PC-3 (cell line): ENCODE measurements at regions not wholly inside any gene's neighbourhood (a gene's known extent, or its start where the extent isn't known, plus 50 kb on each side); places are given as distances from the start of the nearest gene placed in this dataset.

Experiments used
- ATAC-seq: fragments of 200-7000 bp; cut with Tn5 transposase; 2 replicates; pipeline ENCODE4 v1.9.1; 2020; ENCODE audit warnings: mild to moderate bottlenecking, moderate library complexity
- BruUV-seq: library from RNA; stranded (reverse); fragments of 400-500 nt; replicated peaks from 2 replicates; lab custom pipeline; 2021; lab: Mats Ljungman, UMichigan
- CTCF ChIA-PET: fragments of 300-600 bp; sonication (Branson Sonifier 250); formaldehyde crosslinking; loops from one replicate; lab custom pipeline; 2022; ENCODE audit warnings: antibody characterized with exemption; lab: Charles Lee
- POLR2A ChIA-PET: fragments of 300-600 bp; sonication (Branson Sonifier 250); formaldehyde crosslinking; loops from one replicate; lab custom pipeline; 2022; ENCODE audit warnings: antibody characterized with exemption; ENCODE audit not compliant: unreplicated experiment; lab: Charles Lee
- DNase-seq: peaks from one replicate; pipeline ENCODE4 v3.0.0-alpha.2; 2015
- H2AFZ ChIP-seq: fragments of 300-600 bp; sonication (generic); 2 replicates; pipeline ENCODE4 v1.6.0; 2016; ENCODE audit warnings: antibody characterized with exemption, low read length
- H3F3A ChIP-seq: fragments of 300-600 bp; sonication (generic); one replicate; pipeline ENCODE4 v1.6.0; 2017; ENCODE audit warnings: antibody characterized with exemption, low read length, control low read depth, mild to moderate bottlenecking; ENCODE audit not compliant: unreplicated experiment
- H3K27ac ChIP-seq: fragments of 300-600 bp; sonication (generic); 2 replicates; pipeline ENCODE4 v1.5.1; 2016; ENCODE audit warnings: mild to moderate bottlenecking, low read length
- H3K27me3 ChIP-seq: fragments of 300-600 bp; sonication (generic); 2 replicates; pipeline ENCODE4 v1.6.1; 2016; ENCODE audit warnings: low read length, mixed read lengths
- H3K36me3 ChIP-seq: fragments of 300-600 bp; sonication (generic); 2 replicates; pipeline ENCODE4 v1.6.1; 2016; ENCODE audit warnings: low read depth, mixed run types, low read length, mixed read lengths
- H3K4me1 ChIP-seq: fragments of 300-600 bp; sonication (generic); 2 replicates; pipeline ENCODE4 v1.5.1; 2016; ENCODE audit warnings: low read length; ENCODE audit not compliant: insufficient read depth
- H3K4me2 ChIP-seq: fragments of 300-600 bp; sonication (generic); 2 replicates; pipeline ENCODE4 v1.6.0; 2016; ENCODE audit warnings: low read length
- H3K4me3 ChIP-seq: fragments of 300-600 bp; sonication (generic); 2 replicates; pipeline ENCODE4 v1.5.1; 2016; ENCODE audit warnings: mild to moderate bottlenecking, low read length, mixed read lengths
- H3K79me2 ChIP-seq: fragments of 300-600 bp; sonication (generic); 2 replicates; pipeline ENCODE4 v1.6.1; 2017; ENCODE audit warnings: low read length, mixed read lengths
- H3K9ac ChIP-seq: fragments of 300-600 bp; sonication (generic); 2 replicates; pipeline ENCODE4 v1.6.0; 2016; ENCODE audit warnings: mild to moderate bottlenecking, low read length
- H3K9me2 ChIP-seq: fragments of 300-600 bp; sonication (generic); replicated peaks from 2 replicates; pipeline ENCODE4 v1.6.1; 2016; ENCODE audit warnings: mixed run types, low read length, mixed read lengths
- H3K9me3 ChIP-seq: fragments of 300-600 bp; sonication (generic); 2 replicates; pipeline ENCODE4 v1.6.1; 2016; ENCODE audit warnings: low read length, mixed read lengths
- H4K20me1 ChIP-seq: fragments of 300-600 bp; sonication (generic); 2 replicates; pipeline ENCODE4 v1.6.1; 2016; ENCODE audit warnings: low read length, mixed read lengths
- EZH2 ChIP-seq: fragments of 300-600 bp; sonication (generic); IDR thresholded peaks from one replicate; pipeline ENCODE4 v1.6.1; 2017; ENCODE audit warnings: antibody characterized with exemption, mild to moderate bottlenecking, low read length; ENCODE audit not compliant: unreplicated experiment
- EZH2phosphoT487 ChIP-seq: fragments of 300-600 bp; sonication (generic); IDR thresholded peaks from 2 replicates; pipeline ENCODE4 v1.6.1; 2018; ENCODE audit warnings: mild to moderate bottlenecking, antibody characterized with exemption, low read length, borderline replicate concordance
- intact Hi-C: fragments of 100-400 bp; cut with micrococcal nuclease; formaldehyde crosslinking; loops from 2 replicates; pipeline ENCODE4 v1.9.0; 2023
- TF ChIP-seq, protein P1 (sequence below): fragments of 300-600 bp; sonication (generic); conservative IDR thresholded peaks from 2 replicates; pipeline ENCODE4 v1.5.1; 2017; ENCODE audit warnings: antibody characterized with exemption, low read depth, mild to moderate bottlenecking, low read length

GRCh38 chr18:27581296-27581904, 396.3 kb upstream of the CHST9 start:
- H3K79me2 ChIP-seq: no peaks in the 10 kb centered on the region
- ChIA-PET CTCF (no interaction called here), POLR2A (no interaction called here)
- no peaks in the 10 kb centered on the region for H4K20me1 ChIP-seq
- DNase-seq: no peak
- no peak overlapping the region for H3K4me3 ChIP-seq
- peaks cover 6% of the 10 kb centered on the region; the same call in 1 of the 2 replicates for H3K9me3 ChIP-seq
- H3F3A ChIP-seq: no peaks in the 10 kb centered on the region
- H3K9me2 ChIP-seq: no peaks in the 10 kb centered on the region
- TF ChIP-seq EZH2phosphoT487 (no peak), EZH2 (no peak)
- TF ChIP-seq, protein P1, sequence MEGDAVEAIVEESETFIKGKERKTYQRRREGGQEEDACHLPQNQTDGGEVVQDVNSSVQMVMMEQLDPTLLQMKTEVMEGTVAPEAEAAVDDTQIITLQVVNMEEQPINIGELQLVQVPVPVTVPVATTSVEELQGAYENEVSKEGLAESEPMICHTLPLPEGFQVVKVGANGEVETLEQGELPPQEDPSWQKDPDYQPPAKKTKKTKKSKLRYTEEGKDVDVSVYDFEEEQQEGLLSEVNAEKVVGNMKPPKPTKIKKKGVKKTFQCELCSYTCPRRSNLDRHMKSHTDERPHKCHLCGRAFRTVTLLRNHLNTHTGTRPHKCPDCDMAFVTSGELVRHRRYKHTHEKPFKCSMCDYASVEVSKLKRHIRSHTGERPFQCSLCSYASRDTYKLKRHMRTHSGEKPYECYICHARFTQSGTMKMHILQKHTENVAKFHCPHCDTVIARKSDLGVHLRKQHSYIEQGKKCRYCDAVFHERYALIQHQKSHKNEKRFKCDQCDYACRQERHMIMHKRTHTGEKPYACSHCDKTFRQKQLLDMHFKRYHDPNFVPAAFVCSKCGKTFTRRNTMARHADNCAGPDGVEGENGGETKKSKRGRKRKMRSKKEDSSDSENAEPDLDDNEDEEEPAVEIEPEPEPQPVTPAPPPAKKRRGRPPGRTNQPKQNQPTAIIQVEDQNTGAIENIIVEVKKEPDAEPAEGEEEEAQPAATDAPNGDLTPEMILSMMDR: no peak
- H2AFZ ChIP-seq: no peak overlapping the region
- no TSS peak for BruUV-seq
- H3K4me2 ChIP-seq: no peak overlapping the region
- H3K36me3 ChIP-seq: no peaks in the 10 kb centered on the region
- intact Hi-C loops: no loop called here
- H3K27ac ChIP-seq: no peak overlapping the region
- no peaks in the 10 kb centered on the region for H3K4me1 ChIP-seq
- no peak for ATAC-seq
- peaks cover 22% of the 10 kb centered on the region for H3K27me3 ChIP-seq
- no peak overlapping the region for H3K9ac ChIP-seq

DNA sequence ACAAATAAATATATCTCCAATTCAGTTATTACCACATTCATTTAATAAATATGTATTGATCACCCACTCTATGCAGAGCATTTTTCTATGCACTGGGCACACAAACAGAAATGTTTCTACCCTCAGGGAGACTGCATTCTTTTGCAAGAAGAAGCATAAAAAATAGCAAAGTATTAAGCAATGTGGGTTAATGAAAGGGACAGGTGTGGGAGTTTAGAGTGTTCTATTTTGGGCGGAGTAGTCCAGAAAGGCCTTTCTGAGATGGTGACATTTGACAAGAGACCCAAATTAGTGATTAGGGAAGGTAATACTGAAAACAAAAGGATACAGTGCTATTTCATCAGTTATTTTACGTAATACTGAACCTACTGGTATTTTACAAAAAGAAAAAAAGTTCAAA, 394.3 kb upstream of the CHST9 start:
- CTCF ChIA-PET: no interaction called here

GRCh38 chr18:27577752-27578151, 392.6 kb upstream of the CHST9 start:
- no peaks in the 10 kb centered on the region for H3K79me2 ChIP-seq
- H3K4me2 ChIP-seq: no peak overlapping the region
- H3K27me3 ChIP-seq: peaks cover 48% of the 10 kb centered on the region
- no peak overlapping the region for H3K27ac ChIP-seq
- no peak overlapping the region for H2AFZ ChIP-seq
- no peaks in the 10 kb centered on the region for H3K36me3 ChIP-seq
- H3K9me2 ChIP-seq: no peaks in the 10 kb centered on the region
- peaks cover 6% of the 10 kb centered on the region; the same call in 1 of the 2 replicates for H3K9me3 ChIP-seq
- H3K4me1 ChIP-seq: no peaks in the 10 kb centered on the region
- POLR2A ChIA-PET: no interaction called here
- no peak overlapping the region for H3K4me3 ChIP-seq
- no peak for ATAC-seq
- DNase-seq: no peak
- CTCF ChIA-PET: no interaction called here
- H3K9ac ChIP-seq: no peak overlapping the region
- TF ChIP-seq, protein P1: no peak
- TF ChIP-seq EZH2phosphoT487 (no peak), EZH2 (no peak)
- H4K20me1 ChIP-seq: no peaks in the 10 kb centered on the region
- intact Hi-C loops: no loop called here
- no peaks in the 10 kb centered on the region for H3F3A ChIP-seq
- BruUV-seq: no TSS peak

More for the DNA sequence above, 394.3 kb upstream of the CHST9 start:
- TF ChIP-seq, protein P1: no peak
- TF ChIP-seq EZH2 (no peak), EZH2phosphoT487 (no peak)
- DNase-seq (no peak), ATAC-seq (no peak)
- Histone ChIP-seq H3K9me3 (peaks cover 6% of the 10 kb centered on the region; the same call in 1 of the 2 replicates), H3K27me3 (peaks cover 41% of the 10 kb centered on the region), H3K36me3 (no peaks in the 10 kb centered on the region), H3K4me2 (no peak overlapping the region), H3K9me2 (no peaks in the 10 kb centered on the region), H4K20me1 (no peaks in the 10 kb centered on the region), H3K27ac (no peak overlapping the region), H3K79me2 (no peaks in the 10 kb centered on the region), H3K9ac (no peak overlapping the region), H3F3A (no peaks in the 10 kb centered on the region), H3K4me1 (no peaks in the 10 kb centered on the region), H2AFZ (no peak overlapping the region), H3K4me3 (no peak overlapping the region)
- BruUV-seq: no TSS peak
- POLR2A ChIA-PET: no interaction called here
- intact Hi-C loops: no loop called here
